Rectal smooth muscle tissue (tissue), 1 donor: ENCODE measurements at regions not wholly inside any gene's neighbourhood (a gene's known extent, or its start where the extent isn't known, plus 50 kb on each side); places are given as distances from the start of the nearest gene placed in this dataset.
"Not testable (repeated sequence)": the region's sequence is repeated elsewhere in the genome, so short reads cannot be mapped to it uniquely, and the experiment has no call there.

Source experiments
- H3K27ac ChIP-seq: one replicate; pipeline ENCODE4 v1.7.0; 2013; ENCODE audit warnings: low read depth, low read length, inconsistent platforms
- H3K27me3 ChIP-seq: one replicate; pipeline ENCODE4 v1.7.0; 2013; ENCODE audit warnings: low read length; ENCODE audit not compliant: control insufficient read depth, insufficient read depth
- H3K36me3 ChIP-seq: one replicate; pipeline ENCODE4 v1.7.0; 2013; ENCODE audit warnings: low read length; ENCODE audit not compliant: control insufficient read depth, insufficient read depth
- H3K4me1 ChIP-seq: one replicate; pipeline ENCODE4 v1.7.0; 2013; ENCODE audit warnings: low read length; ENCODE audit not compliant: control insufficient read depth, insufficient read depth
- H3K4me3 ChIP-seq: one replicate; pipeline ENCODE4 v1.7.0; 2013; ENCODE audit warnings: low read length
- H3K9ac ChIP-seq: one replicate; pipeline ENCODE4 v1.7.0; 2013; ENCODE audit warnings: low read length

- Histone ChIP-seq H3K4me3 (no peak overlapping the region), H3K27ac (no peak overlapping the region), H3K4me1 (no peaks in the 10 kb centered on the region), H3K9ac (no peak overlapping the region), H3K27me3 (no peaks in the 10 kb centered on the region), H3K36me3 (no peaks in the 10 kb centered on the region)
These were observed 209.7 kb upstream of the SGO1 start for GRCh38 chr3:20395692-20396091.

GRCh38 chr3:20394243-20394642, 208.2 kb upstream of the SGO1 start:
- Histone ChIP-seq H3K36me3 (no peaks in the 10 kb centered on the region), H3K4me3 (no peak overlapping the region), H3K27ac (no peak overlapping the region)

GRCh38 chr3:20391644-20392043, 205.6 kb upstream of the SGO1 start:
- H3K27ac ChIP-seq = no peak overlapping the region
- no peaks in the 10 kb centered on the region for H3K36me3 ChIP-seq
- H3K4me3 ChIP-seq = no peak overlapping the region
- H3K4me1 ChIP-seq = no peaks in the 10 kb centered on the region
- H3K9ac ChIP-seq = no peak overlapping the region
- no peaks in the 10 kb centered on the region for H3K27me3 ChIP-seq

More at GRCh38 chr3:20394243-20394642, 208.2 kb upstream of the SGO1 start:
- Histone ChIP-seq H3K27me3 (no peaks in the 10 kb centered on the region), H3K4me1 (no peaks in the 10 kb centered on the region), H3K9ac (no peak overlapping the region)

GRCh38 chr3:20388971-20389370, 203.0 kb upstream of the SGO1 start:
- Histone ChIP-seq H3K4me1 (no peaks in the 10 kb centered on the region), H3K9ac (no peak overlapping the region), H3K27ac (no peak overlapping the region), H3K27me3 (no peaks in the 10 kb centered on the region), H3K4me3 (no peak overlapping the region), H3K36me3 (no peaks in the 10 kb centered on the region)

- no peak overlapping the region for H3K4me3 ChIP-seq
- no peak overlapping the region for H3K9ac ChIP-seq
- H3K4me1 ChIP-seq = no peaks in the 10 kb centered on the region
- no peaks in the 10 kb centered on the region for H3K36me3 ChIP-seq
- no peaks in the 10 kb centered on the region for H3K27me3 ChIP-seq
- no peak overlapping the region for H3K27ac ChIP-seq
These were observed 194.3 kb upstream of the SGO1 start for GRCh38 chr3:20380295-20380694.

- Histone ChIP-seq H3K27ac (no peak overlapping the region), H3K36me3 (no peaks in the 10 kb centered on the region), H3K9ac (no peak overlapping the region), H3K4me3 (no peak overlapping the region), H3K27me3 (no peaks in the 10 kb centered on the region), H3K4me1 (no peaks in the 10 kb centered on the region)
These were observed 192.3 kb upstream of the SGO1 start for GRCh38 chr3:20378315-20378714.

- H3K9ac ChIP-seq = no peak overlapping the region
- H3K27ac ChIP-seq = no peak overlapping the region
- no peaks in the 10 kb centered on the region for H3K4me1 ChIP-seq
- H3K27me3 ChIP-seq = no peaks in the 10 kb centered on the region
- H3K4me3 ChIP-seq = no peak overlapping the region
- H3K36me3 ChIP-seq = no peaks in the 10 kb centered on the region
These were observed 190.7 kb upstream of the SGO1 start for GRCh38 chr3:20376665-20377217.

GRCh38 chr3:20375302-20375701, 189.3 kb upstream of the SGO1 start:
- Histone ChIP-seq H3K27me3 (no peaks in the 10 kb centered on the region), H3K9ac (no peak overlapping the region), H3K27ac (no peak overlapping the region), H3K4me1 (no peaks in the 10 kb centered on the region), H3K36me3 (no peaks in the 10 kb centered on the region), H3K4me3 (no peak overlapping the region)

GRCh38 chr3:20370273-20371063, 184.5 kb upstream of the SGO1 start:
- not testable (repeated sequence) for H3K4me3 ChIP-seq, H3K9ac ChIP-seq, H3K27ac ChIP-seq, H3K27me3 ChIP-seq, H3K36me3 ChIP-seq, H3K4me1 ChIP-seq

GRCh38 chr3:20361000-20361399, 175.0 kb upstream of the SGO1 start:
- Histone ChIP-seq H3K9ac (no peak overlapping the region), H3K4me1 (no peaks in the 10 kb centered on the region), H3K36me3 (no peaks in the 10 kb centered on the region), H3K27ac (no peak overlapping the region), H3K27me3 (no peaks in the 10 kb centered on the region), H3K4me3 (no peak overlapping the region)

- H3K4me3 ChIP-seq = no peak overlapping the region
- no peak overlapping the region for H3K9ac ChIP-seq
- no peaks in the 10 kb centered on the region for H3K4me1 ChIP-seq
- H3K27ac ChIP-seq = no peak overlapping the region
- H3K36me3 ChIP-seq = no peaks in the 10 kb centered on the region
- no peaks in the 10 kb centered on the region for H3K27me3 ChIP-seq
These were observed 167.3 kb upstream of the SGO1 start for GRCh38 chr3:20353286-20353685.

GRCh38 chr3:20352546-20353179, 166.7 kb upstream of the SGO1 start:
- Histone ChIP-seq H3K9ac (no peak overlapping the region), H3K36me3 (no peaks in the 10 kb centered on the region), H3K4me3 (no peak overlapping the region), H3K27me3 (no peaks in the 10 kb centered on the region), H3K4me1 (no peaks in the 10 kb centered on the region), H3K27ac (no peak overlapping the region)

GRCh38 chr3:20350449-20350848, 164.4 kb upstream of the SGO1 start:
- Histone ChIP-seq H3K36me3 (no peaks in the 10 kb centered on the region), H3K4me3 (no peak overlapping the region)

More at GRCh38 chr3:20350449-20350848, 164.4 kb upstream of the SGO1 start:
- H3K27ac ChIP-seq = no peak overlapping the region
- H3K4me1 ChIP-seq = no peaks in the 10 kb centered on the region
- no peak overlapping the region for H3K9ac ChIP-seq
- no peaks in the 10 kb centered on the region for H3K27me3 ChIP-seq
